ENCODE measurements at regions not wholly inside any gene's neighbourhood (a gene's known extent, or its start where the extent isn't known, plus 50 kb on each side); places are given as distances from the start of the nearest gene placed in this dataset.

DNA sequence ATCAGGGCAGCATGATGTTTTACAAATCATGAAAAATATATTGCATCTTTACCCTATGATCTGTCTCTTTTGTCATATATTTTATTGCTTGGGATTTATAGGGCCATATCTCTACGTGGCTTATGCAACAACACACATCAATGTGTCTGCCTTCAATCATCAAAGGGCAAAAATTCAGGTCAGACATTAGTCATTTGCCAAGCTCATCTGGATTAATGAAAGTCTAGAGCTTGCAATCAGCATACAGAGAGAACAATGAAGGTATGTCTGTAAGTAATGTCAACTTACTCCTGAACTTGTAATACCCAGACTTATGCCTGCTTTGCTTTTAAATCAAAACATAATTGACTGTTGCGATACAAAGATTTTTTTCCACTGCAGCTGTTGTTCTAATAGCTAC is 282.7 kb downstream of the HAO1 start:
- no peaks in the 10 kb centered on the region for H3K27me3 Mint-ChIP-seq
- no peak for ATAC-seq (ENCODE audit: low read depth)
- peaks cover 3% of the 10 kb centered on the region for H3K9me3 Mint-ChIP-seq (ENCODE audit: insufficient read depth)
- TF ChIP-seq CTCF (IDR thresholded peaks at IDR 0.05) (no peak), EZH2 (IDR thresholded peaks at IDR 0.05; ENCODE audit: borderline replicate concordance, insufficient read depth, low read depth, low read length, poor library complexity, severe bottlenecking) (no peak)
- intact Hi-C loops (cut with micrococcal nuclease): no loop called here
- H3K4me3 Mint-ChIP-seq: no peak overlapping the region
- 90% methylated on average over 1 of the region's 2 CpGs for WGBS (ENCODE audit: insufficient coverage)
- no peaks in the 10 kb centered on the region for H3K36me3 ChIP-seq (replicated peaks in 1 of 2; ENCODE audit: control extremely low read depth in 1 of 2, control insufficient read depth in 1 of 2, extremely low read depth in 1 of 2, insufficient read depth in 2 of 2, low read length in 1 of 2)
- H4K20me1 ChIP-seq (ENCODE audit: control insufficient read depth, insufficient read depth, low read length, poor library complexity, severe bottlenecking): no peaks in the 10 kb centered on the region
- no peak overlapping the region for H3K9ac ChIP-seq (ENCODE audit: low read length)
- no peak overlapping the region for H3K27ac ChIP-seq (ENCODE audit: low read length in 2 of 2)
- no peak for DNase-seq
- no peak overlapping the region for H3K4me2 ChIP-seq (replicated peaks; ENCODE audit: low read depth, low read length, poor library complexity, severe bottlenecking)
- no peak overlapping the region for H3K4me3 ChIP-seq (ENCODE audit: control extremely low read depth in 1 of 5, extremely low read depth in 1 of 5, insufficient read depth in 1 of 5, low read depth in 2 of 5, low read length in 4 of 5)
- ChIA-PET POLR2A (no interaction called here), CTCF (no interaction called here)
- H3K27ac Mint-ChIP-seq: no peak overlapping the region
- no peaks in the 10 kb centered on the region for H3K27me3 ChIP-seq (replicated peaks in 1 of 4; ENCODE audit: control extremely low read depth in 1 of 4, control insufficient read depth in 3 of 4, insufficient read depth in 4 of 4, low read length in 3 of 4)
- H3K4me1 Mint-ChIP-seq: no peaks in the 10 kb centered on the region
- no peak overlapping the region for H2AFZ ChIP-seq (ENCODE audit: insufficient read depth, low read depth, low read length, poor library complexity, severe bottlenecking)
- no peaks in the 10 kb centered on the region for H3K79me2 ChIP-seq (ENCODE audit: control insufficient read depth, insufficient read depth, low read length)
- H3K9me3 ChIP-seq (ENCODE audit: control extremely low read depth in 1 of 3, control insufficient read depth in 2 of 3, insufficient read depth in 1 of 3, low read length in 2 of 3): no peaks in the 10 kb centered on the region
- no peaks in the 10 kb centered on the region for H3K4me1 ChIP-seq (ENCODE audit: control insufficient read depth in 2 of 2, insufficient read depth in 2 of 2, low read length in 2 of 2)

GRCh38 chr20:7660165-7660564 is 280.1 kb downstream of the HAO1 start:
- Mint-ChIP-seq H3K9me3 (ENCODE audit: insufficient read depth) (peaks cover 3% of the 10 kb centered on the region), H3K4me3 (no peak overlapping the region), H3K4me1 (no peaks in the 10 kb centered on the region), H3K27me3 (no peaks in the 10 kb centered on the region), H3K27ac (no peak overlapping the region)
- Histone ChIP-seq H2AFZ (ENCODE audit: insufficient read depth, low read depth, low read length, poor library complexity, severe bottlenecking) (no peak overlapping the region), H3K27ac (ENCODE audit: low read length in 2 of 2) (no peak overlapping the region), H3K79me2 (ENCODE audit: control insufficient read depth, insufficient read depth, low read length) (no peaks in the 10 kb centered on the region), H3K36me3 (replicated peaks in 1 of 2; ENCODE audit: control extremely low read depth in 1 of 2, control insufficient read depth in 1 of 2, extremely low read depth in 1 of 2, insufficient read depth in 2 of 2, low read length in 1 of 2) (no peaks in the 10 kb centered on the region), H4K20me1 (ENCODE audit: control insufficient read depth, insufficient read depth, low read length, poor library complexity, severe bottlenecking) (no peaks in the 10 kb centered on the region), H3K4me3 (ENCODE audit: control extremely low read depth in 1 of 5, extremely low read depth in 1 of 5, insufficient read depth in 1 of 5, low read depth in 2 of 5, low read length in 4 of 5) (no peak overlapping the region), H3K4me2 (replicated peaks; ENCODE audit: low read depth, low read length, poor library complexity, severe bottlenecking) (no peak overlapping the region), H3K4me1 (ENCODE audit: control insufficient read depth in 2 of 2, insufficient read depth in 2 of 2, low read length in 2 of 2) (no peaks in the 10 kb centered on the region), H3K27me3 (replicated peaks in 1 of 4; ENCODE audit: control extremely low read depth in 1 of 4, control insufficient read depth in 3 of 4, insufficient read depth in 4 of 4, low read length in 3 of 4) (no peaks in the 10 kb centered on the region), H3K9ac (ENCODE audit: low read length) (no peak overlapping the region), H3K9me3 (ENCODE audit: control extremely low read depth in 1 of 3, control insufficient read depth in 2 of 3, insufficient read depth in 1 of 3, low read length in 2 of 3) (no peaks in the 10 kb centered on the region)
- intact Hi-C loops (cut with micrococcal nuclease): no loop called here
- ATAC-seq (ENCODE audit: low read depth) (no peak), DNase-seq (no peak)
- TF ChIP-seq CTCF (IDR thresholded peaks at IDR 0.05) (no peak), EZH2 (IDR thresholded peaks at IDR 0.05; ENCODE audit: borderline replicate concordance, insufficient read depth, low read depth, low read length, poor library complexity, severe bottlenecking) (no peak)
- CTCF ChIA-PET: no interaction called here
- POLR2A ChIA-PET: no interaction called here
- no CpG with 5 or more reads among the region's 3 CpGs for WGBS (ENCODE audit: insufficient coverage)

Measured in B cell (primary cell).